ENCODE measurements at regions not wholly inside any gene's neighbourhood (a gene's known extent, or its start where the extent isn't known, plus 50 kb on each side); places are given as distances from the start of the nearest gene placed in this dataset.

GRCh38 chr4:26139310-26139924 lies 181.4 kb upstream of the RBPJ start:
- Histone ChIP-seq H3K27ac (ENCODE audit: low read depth, low read length) (no peak overlapping the region), H3K4me3 (ENCODE audit: extremely low read depth in 1 of 4, insufficient read depth in 2 of 4, low read depth in 3 of 4, low read length in 4 of 4) (no peak overlapping the region), H2BK15ac (ENCODE audit: low read length) (no peak overlapping the region), H4K5ac (ENCODE audit: insufficient read length, low read depth, low read length) (no peak overlapping the region), H2BK120ac (replicated peaks; ENCODE audit: low read depth, low read length) (no peak overlapping the region), H3K9ac (replicated peaks in 1 of 4; ENCODE audit: extremely low read depth in 1 of 4, low read depth in 3 of 4, low read length in 3 of 4) (no peak overlapping the region), H3K27me3 (replicated peaks in 1 of 4; ENCODE audit: control insufficient read depth in 3 of 4, extremely low read depth in 1 of 4, insufficient read depth in 3 of 4, low read length in 3 of 4) (no peaks in the 10 kb centered on the region), H3K23me2 (ENCODE audit: low read depth, low read length) (no peaks in the 10 kb centered on the region), H4K91ac (replicated peaks; ENCODE audit: insufficient read length, low read length) (no peak overlapping the region), H4K8ac (ENCODE audit: extremely low read depth, insufficient read depth, low read length) (no peak overlapping the region), H3K36me3 (ENCODE audit: control insufficient read depth in 2 of 4, insufficient read depth in 4 of 4, low read length in 3 of 4) (no peaks in the 10 kb centered on the region), H2BK5ac (ENCODE audit: low read depth, low read length) (no peak overlapping the region), H3K14ac (ENCODE audit: insufficient read length) (no peak overlapping the region), H3K4me2 (ENCODE audit: insufficient read depth in 1 of 2, low read depth in 2 of 2, low read length in 2 of 2) (no peak overlapping the region), H3K79me2 (ENCODE audit: control insufficient read depth in 1 of 2, insufficient read depth in 2 of 2, low read length in 2 of 2) (no peaks in the 10 kb centered on the region), H4K20me1 (replicated peaks in 1 of 2; ENCODE audit: control insufficient read depth in 1 of 2, insufficient read depth in 2 of 2, low read length in 2 of 2) (no peaks in the 10 kb centered on the region), H2BK20ac (ENCODE audit: low read length) (no peak overlapping the region), H2AK5ac (ENCODE audit: low read depth, low read length) (no peak overlapping the region), H2BK12ac (ENCODE audit: low read depth, low read length) (no peak overlapping the region), H3K56ac (replicated peaks; ENCODE audit: insufficient read length, low read depth, low read length) (no peak overlapping the region), H3K23ac (ENCODE audit: insufficient read length) (no peak overlapping the region), H2AFZ (ENCODE audit: low read length) (peak overlapping the region; percentile 45; the same call in 1 of the 2 replicates), H3K9me3 (ENCODE audit: insufficient read depth in 2 of 2, low read depth in 1 of 2, low read length in 1 of 2) (no peaks in the 10 kb centered on the region; a peak in 1 of 4 replicates), H3K4ac (replicated peaks; ENCODE audit: insufficient read length, low read depth, low read length) (no peak overlapping the region), H3K4me1 (replicated peaks in 1 of 4; ENCODE audit: control insufficient read depth in 3 of 4, insufficient read depth in 4 of 4, low read length in 3 of 4) (peaks cover 0 to 3% (median 0%) of the 10 kb centered on the region in 4 experiments; a peak in 2 of 7 replicates), H3K79me1 (ENCODE audit: low read depth, low read length) (no peaks in the 10 kb centered on the region), H3K18ac (ENCODE audit: extremely low read depth, low read length) (no peak overlapping the region; the same call in 1 of the 2 replicates)
- DNase-seq (ENCODE audit: low read depth in 1 of 2, low spot score in 2 of 2) = no peak
- ChIA-PET POLR2A (ENCODE audit: partially characterized antibody) (interaction anchor here (1.2 kb wide), 1 partner anchor 12 kb away, joined by 3 read pairs; no protein-coding TSS in a partner anchor), CTCF (ENCODE audit: partially characterized antibody) (interaction anchor here (0.8 to 3.7 kb wide), 9 partner anchors 13 to 272 kb away, joined by 3 to 16 read pairs (median 4); no protein-coding TSS in a partner anchor)
- 73% methylated on average over 4 of the region's 4 CpGs; no CpG with 5 or more reads in 1 of the 2 experiments for WGBS, 2 experiments (ENCODE audit: extremely low coverage in 1 of 2, insufficient coverage in 1 of 2, insufficient read length in 1 of 2, insufficient replicate concordance in 2 of 2, low coverage in 1 of 2, low lambda C conversion rate in 2 of 2, missing lambda C conversion rate in 1 of 2)
- no peak for FAIRE-seq
- TF ChIP-seq TEAD4 (IDR thresholded peaks at IDR 0.05; ENCODE audit: low read depth, low read length) (0 out of 2 replicates have a peak, but pooled peaks have one; percentile 5), YY1 (IDR thresholded peaks at IDR 0.05; ENCODE audit: low read depth, low read length) (no peak), EZH2 (IDR thresholded peaks at IDR 0.05; ENCODE audit: low read depth, low read length, severe bottlenecking) (no peak), RBBP5 (IDR thresholded peaks at IDR 0.05; ENCODE audit: borderline replicate concordance, low read depth, low read length) (no peak), JUN (IDR thresholded peaks at IDR 0.05; ENCODE audit: low read depth, low read length) (no peak), MAFK (IDR thresholded peaks at IDR 0.05; ENCODE audit: low read depth, low read length) (no peak), BRCA1 (IDR thresholded peaks at IDR 0.05; ENCODE audit: low read depth, low read length) (no peak), SP1 (IDR thresholded peaks at IDR 0.05; ENCODE audit: low read depth, low read length) (no peak), PHF8 (conservative IDR thresholded peaks at IDR 0.05; ENCODE audit: low read depth, low read length) (no peak), MAX (IDR thresholded peaks at IDR 0.05) (peak; percentile 40; the same call in 1 of the 2 replicates), POU5F1 (IDR thresholded peaks at IDR 0.05; ENCODE audit: low read depth, low read length) (no peak), RAD21 (IDR thresholded peaks at IDR 0.05 in 1 of 2, conservative IDR thresholded peaks at IDR 0.05 in 1 of 2; ENCODE audit: low read depth in 2 of 2, low read length in 2 of 2) (no peak), RNF2 (IDR thresholded peaks at IDR 0.05; ENCODE audit: borderline replicate concordance, low read depth, low read length, missing control alignments, poor library complexity, severe bottlenecking) (no peak)

All from H1 (cell line).